GM23338 (cell line): ENCODE measurements at regions not wholly inside any gene's neighbourhood (a gene's known extent, or its start where the extent isn't known, plus 50 kb on each side); places are given as distances from the start of the nearest gene placed in this dataset.

Experiments used
- ATAC-seq: fragments of 200-7000 bp; cut with Tn5 transposase; 3 replicates; pipeline ENCODE4 v1.9.1; 2020
- DNase-seq: peaks from one replicate; pipeline ENCODE4 v3.0.0-alpha.2; 2015; ENCODE audit warnings: low spot score
- H2AFZ ChIP-seq: fragments of 200-600 bp; sonication (generic); 2 replicates; pipeline ENCODE4 v1.8.0; 2016; ENCODE audit warnings: antibody characterized with exemption, mild to moderate bottlenecking, moderate library complexity
- H3F3A ChIP-seq: fragments of 200-600 bp; sonication (generic); replicated peaks from 2 replicates; pipeline ENCODE4 v1.8.0; 2017; ENCODE audit warnings: antibody characterized with exemption, mixed run types, low read depth
- H3K27ac ChIP-seq: fragments of 200-600 bp; sonication (generic); 2 replicates; pipeline ENCODE4 v1.6.1; 2016; ENCODE audit warnings: low read depth
- H3K27me3 ChIP-seq: fragments of 200-600 bp; sonication (generic); 2 replicates; pipeline ENCODE4 v1.8.0; 2016; ENCODE audit warnings: mild to moderate bottlenecking, mixed run types, moderate library complexity; ENCODE audit not compliant: insufficient read depth
- H3K36me3 ChIP-seq: fragments of 200-600 bp; sonication (generic); 2 replicates; pipeline ENCODE4 v1.8.0; 2016; ENCODE audit warnings: mild to moderate bottlenecking; ENCODE audit not compliant: insufficient read depth
- H3K4me1 ChIP-seq: fragments of 200-600 bp; sonication (generic); 2 replicates; pipeline ENCODE4 v1.8.0; 2016; ENCODE audit warnings: mild to moderate bottlenecking, moderate library complexity; ENCODE audit not compliant: insufficient read depth
- H3K4me2 ChIP-seq: fragments of 200-600 bp; sonication (generic); 2 replicates; pipeline ENCODE4 v1.7.1; 2017; ENCODE audit warnings: mixed run types
- H3K4me3 ChIP-seq: fragments of 200-600 bp; sonication (generic); 2 replicates; pipeline ENCODE4 v1.6.1; 2016; ENCODE audit warnings: mixed run types
- H3K79me2 ChIP-seq: fragments of 200-600 bp; sonication (generic); replicated peaks from 2 replicates; pipeline ENCODE4 v1.8.0; 2017; ENCODE audit warnings: mild to moderate bottlenecking; ENCODE audit not compliant: insufficient read depth
- H3K9me2 ChIP-seq: fragments of 200-600 bp; sonication (generic); 2 replicates; pipeline ENCODE4 v1.8.0; 2017; ENCODE audit not compliant: insufficient read depth
- H4K20me1 ChIP-seq: fragments of 200-600 bp; sonication (generic); replicated peaks from 2 replicates; pipeline ENCODE4 v1.8.0; 2017; ENCODE audit warnings: mild to moderate bottlenecking; ENCODE audit not compliant: insufficient read depth
- H3K27ac Mint-ChIP-seq: 2 replicates; pipeline ENCODE4 v1.8.0; 2020; ENCODE audit warnings: inconsistent platforms, mild to moderate bottlenecking, moderate library complexity, mixed read lengths
- H3K27me3 Mint-ChIP-seq: 3 replicates; pipeline ENCODE4 v1.8.0; 2022; ENCODE audit warnings: low read depth, mild to moderate bottlenecking, moderate library complexity, mixed read lengths, inconsistent platforms; ENCODE audit not compliant: insufficient read depth, poor library complexity
- H3K36me3 Mint-ChIP-seq: 3 replicates; pipeline ENCODE4 v1.8.0; 2021; ENCODE audit warnings: low read depth, mild to moderate bottlenecking, inconsistent platforms, moderate library complexity, mixed read lengths
- H3K4me1 Mint-ChIP-seq: 3 replicates; pipeline ENCODE4 v1.8.0; 2020; ENCODE audit warnings: mild to moderate bottlenecking, inconsistent platforms, mixed read lengths
- H3K4me3 Mint-ChIP-seq: 3 replicates; pipeline ENCODE4 v1.8.0; 2021; ENCODE audit warnings: moderate library complexity, mild to moderate bottlenecking, inconsistent platforms, mixed read lengths
- H3K9me3 Mint-ChIP-seq: 3 replicates; pipeline ENCODE4 v1.8.0; 2020; ENCODE audit warnings: moderate library complexity, mild to moderate bottlenecking, inconsistent platforms, mixed read lengths
- CREB1 ChIP-seq: fragments of 250-450 bp; sonication (Bioruptor Pico); IDR thresholded peaks from 2 replicates; pipeline ENCODE4 v1.5.0; 2020; ENCODE audit warnings: low read depth, mild to moderate bottlenecking, moderate library complexity
- ETS1 ChIP-seq: IDR thresholded peaks from 2 replicates; pipeline ENCODE4 v1.6.1; 2016; ENCODE audit warnings: antibody characterized with exemption
- EZH2 ChIP-seq: fragments of 200-600 bp; sonication (generic); IDR thresholded peaks from one replicate; pipeline ENCODE4 v1.8.0; 2017; ENCODE audit warnings: antibody characterized with exemption, mild to moderate bottlenecking, low read depth; ENCODE audit not compliant: unreplicated experiment
- EZH2phosphoT487 ChIP-seq: fragments of 200-600 bp; sonication (generic); IDR thresholded peaks from one replicate; pipeline ENCODE4 v1.8.1; 2018; ENCODE audit warnings: antibody characterized with exemption; ENCODE audit not compliant: unreplicated experiment
- JUNB ChIP-seq: IDR thresholded peaks from one replicate; pipeline ENCODE4 v1.6.1; 2016; ENCODE audit warnings: antibody characterized with exemption; ENCODE audit not compliant: unreplicated experiment
- NANOG ChIP-seq: IDR thresholded peaks from 2 replicates; pipeline ENCODE4 v1.6.1; 2016; ENCODE audit warnings: antibody characterized with exemption, borderline replicate concordance
- POLR2AphosphoS5 ChIP-seq: IDR thresholded peaks from 2 replicates; pipeline ENCODE4 v1.6.1; 2016; ENCODE audit warnings: antibody characterized with exemption, low read depth
- REST ChIP-seq: IDR thresholded peaks from one replicate; pipeline ENCODE4 v1.6.1; 2018; ENCODE audit warnings: antibody characterized with exemption; ENCODE audit not compliant: unreplicated experiment
- STAT1 ChIP-seq: IDR thresholded peaks from one replicate; pipeline ENCODE4 v1.6.1; 2016; ENCODE audit warnings: antibody characterized with exemption; ENCODE audit not compliant: unreplicated experiment
- ZNF114 ChIP-seq: fragments of 250-450 bp; sonication (Bioruptor Pico); IDR thresholded peaks from 2 replicates; pipeline ENCODE4 v1.5.0; 2020; ENCODE audit warnings: mild to moderate bottlenecking, moderate library complexity
- ZNF331 ChIP-seq: fragments of 250-450 bp; sonication (Bioruptor Pico); IDR thresholded peaks from 2 replicates; pipeline ENCODE4 v1.5.0; 2020; ENCODE audit warnings: low read depth, mild to moderate bottlenecking, moderate library complexity
- ZNF462 ChIP-seq: fragments of 250-450 bp; sonication (Bioruptor Pico); IDR thresholded peaks from 2 replicates; pipeline ENCODE4 v1.5.0; 2020; ENCODE audit warnings: mild to moderate bottlenecking, moderate library complexity
- TF ChIP-seq, protein P1 (sequence below), 2 experiments: fragments of 200-600 bp in 1 of 2; sonication (generic) in 1 of 2; conservative IDR thresholded peaks; 2 replicates each; pipeline versions ENCODE4 v1.5.1 to v1.6.1; 2016 to 2017; ENCODE audit warnings: antibody characterized with exemption in 2 of 2, low read depth in 2 of 2, mild to moderate bottlenecking in 2 of 2, moderate library complexity in 1 of 2

DNA sequence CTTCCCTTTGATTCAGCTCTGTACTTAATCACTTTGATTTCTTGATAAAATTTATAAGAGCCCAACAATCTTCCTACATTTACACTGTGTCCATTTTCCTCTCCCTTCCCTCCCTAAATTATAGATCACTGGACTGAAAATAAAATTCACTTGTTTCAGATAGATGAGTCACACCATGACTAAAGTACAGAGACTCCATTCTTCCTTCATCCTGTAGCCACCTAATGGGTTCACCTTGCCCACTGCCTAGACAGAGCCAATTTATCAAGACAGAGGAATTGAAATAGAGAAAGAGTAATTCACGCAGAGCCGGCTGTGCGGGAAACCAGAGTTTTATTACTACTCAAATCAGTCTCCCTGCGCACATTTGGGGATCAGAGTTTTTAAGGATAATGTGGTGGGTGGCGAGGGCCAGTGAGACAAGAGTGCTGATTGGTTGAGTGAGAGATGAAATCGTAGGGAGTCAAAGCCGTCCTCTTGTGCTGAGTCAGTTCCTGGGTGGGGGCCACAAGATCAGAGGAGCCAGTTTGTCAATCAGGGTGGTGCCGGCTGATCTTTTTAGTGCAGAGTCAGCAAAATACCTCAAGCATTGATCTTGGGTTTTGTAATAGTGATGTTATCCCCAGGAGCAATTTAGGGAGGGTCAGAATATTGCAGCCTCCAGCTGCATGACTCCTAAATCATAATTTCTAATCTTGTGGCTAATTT is 71.3 kb upstream of the MED14 start:
- DNase-seq, result no peak
- Histone ChIP-seq H3K79me2 (no peaks in the 10 kb centered on the region), H3K4me3 (no peak overlapping the region), H3K4me2 (no peak overlapping the region), H4K20me1 (no peaks in the 10 kb centered on the region), H3K27me3 (no peaks in the 10 kb centered on the region), H3K36me3 (no peaks in the 10 kb centered on the region), H3K27ac (no peak overlapping the region), H3F3A (no peaks in the 10 kb centered on the region), H3K4me1 (no peaks in the 10 kb centered on the region), H3K9me2 (no peaks in the 10 kb centered on the region), H2AFZ (no peak overlapping the region)
- Mint-ChIP-seq H3K4me1 (peaks cover 4% of the 10 kb centered on the region; the same call in 2 of the 3 replicates), H3K27ac (no peak overlapping the region), H3K27me3 (no peaks in the 10 kb centered on the region), H3K9me3 (peaks cover 13% of the 10 kb centered on the region; the same call in 2 of the 3 replicates), H3K36me3 (peaks cover 9% of the 10 kb centered on the region; the same call in 2 of the 3 replicates), H3K4me3 (no peak overlapping the region)
- no peak for ATAC-seq
- no peak for TF ChIP-seq ZNF462 (CRISPR knock-in tag)
- TF ChIP-seq, protein P1, sequence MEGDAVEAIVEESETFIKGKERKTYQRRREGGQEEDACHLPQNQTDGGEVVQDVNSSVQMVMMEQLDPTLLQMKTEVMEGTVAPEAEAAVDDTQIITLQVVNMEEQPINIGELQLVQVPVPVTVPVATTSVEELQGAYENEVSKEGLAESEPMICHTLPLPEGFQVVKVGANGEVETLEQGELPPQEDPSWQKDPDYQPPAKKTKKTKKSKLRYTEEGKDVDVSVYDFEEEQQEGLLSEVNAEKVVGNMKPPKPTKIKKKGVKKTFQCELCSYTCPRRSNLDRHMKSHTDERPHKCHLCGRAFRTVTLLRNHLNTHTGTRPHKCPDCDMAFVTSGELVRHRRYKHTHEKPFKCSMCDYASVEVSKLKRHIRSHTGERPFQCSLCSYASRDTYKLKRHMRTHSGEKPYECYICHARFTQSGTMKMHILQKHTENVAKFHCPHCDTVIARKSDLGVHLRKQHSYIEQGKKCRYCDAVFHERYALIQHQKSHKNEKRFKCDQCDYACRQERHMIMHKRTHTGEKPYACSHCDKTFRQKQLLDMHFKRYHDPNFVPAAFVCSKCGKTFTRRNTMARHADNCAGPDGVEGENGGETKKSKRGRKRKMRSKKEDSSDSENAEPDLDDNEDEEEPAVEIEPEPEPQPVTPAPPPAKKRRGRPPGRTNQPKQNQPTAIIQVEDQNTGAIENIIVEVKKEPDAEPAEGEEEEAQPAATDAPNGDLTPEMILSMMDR (conservative IDR thresholded peaks at IDR 0.05; ENCODE audit: low read depth in 2 of 2), result no peak
- TF ChIP-seq ZNF114 (CRISPR knock-in tag), result no peak
- TF ChIP-seq NANOG, result no peak
- no peak for TF ChIP-seq CREB1 (CRISPR knock-in tag)
- no peak for TF ChIP-seq STAT1
- no peak for TF ChIP-seq REST
- TF ChIP-seq JUNB, result no peak
- TF ChIP-seq EZH2phosphoT487, result no peak
- TF ChIP-seq POLR2AphosphoS5, result no peak
- no peak for TF ChIP-seq ETS1
- no peak for TF ChIP-seq EZH2
- TF ChIP-seq ZNF331, result no peak
